GM18861 (cell line): ENCODE measurements at regions not wholly inside any gene's neighbourhood (a gene's known extent, or its start where the extent isn't known, plus 50 kb on each side); places are given as distances from the start of the nearest gene placed in this dataset.
A peak's percentile ranks its signal among the peaks of the same experiment; 100 is the strongest.
"Not testable (repeated sequence)": the region's sequence is repeated elsewhere in the genome, so short reads cannot be mapped to it uniquely, and the experiment has no call there.

Source experiments
- ATAC-seq: cut with Tn5 transposase; IDR thresholded peaks from one replicate; pipeline ENCODE4 v1.9.1; 2021; ENCODE audit not compliant: unreplicated experiment

DNA sequence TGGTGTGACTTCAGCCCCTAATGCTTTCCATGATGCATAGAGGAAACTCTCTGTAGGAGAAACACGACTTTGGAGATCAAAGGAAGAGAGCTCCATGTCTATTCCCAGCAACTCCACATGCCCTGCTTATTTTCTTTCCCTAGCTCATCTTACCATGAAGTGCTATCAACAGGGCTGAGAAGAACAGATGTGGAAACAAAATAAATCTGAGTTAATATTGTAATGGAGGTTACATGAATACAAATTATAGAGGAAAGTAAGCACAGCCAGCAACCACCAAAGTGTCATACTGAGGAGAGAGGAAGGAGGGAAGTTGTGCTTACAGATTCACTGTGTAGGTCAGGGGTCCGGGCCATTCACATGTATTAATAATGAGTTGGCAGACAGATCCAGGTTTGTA is 157.5 kb downstream of the RFPL4B start:
- no peak for ATAC-seq

- ATAC-seq: no peak
Observed at GRCh38 chr6:112511441-112511840, 164.3 kb downstream of the RFPL4B start.

- no peak for ATAC-seq
Observed at GRCh38 chr6:112513175-112513574, 166.0 kb downstream of the RFPL4B start.

DNA sequence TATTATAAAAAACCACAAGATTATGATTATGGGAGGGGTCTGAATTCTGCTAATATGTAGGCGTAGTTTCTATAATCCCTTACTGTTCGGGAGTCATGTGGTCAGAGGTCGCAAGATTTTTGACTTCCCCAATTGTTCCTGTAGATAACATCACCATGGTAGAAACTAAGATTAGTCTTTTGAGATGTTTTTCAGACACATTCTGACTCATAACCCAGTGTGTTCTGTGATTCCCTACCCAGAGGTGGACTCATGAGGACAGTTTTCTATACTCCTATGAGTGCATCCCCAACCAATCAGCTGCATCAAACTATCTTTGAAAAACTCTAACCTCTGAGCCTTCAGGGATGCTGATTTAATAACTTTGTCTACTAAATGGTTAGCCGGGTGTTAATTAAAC is 175.5 kb downstream of the RFPL4B start:
- ATAC-seq: peak; percentile 51

DNA sequence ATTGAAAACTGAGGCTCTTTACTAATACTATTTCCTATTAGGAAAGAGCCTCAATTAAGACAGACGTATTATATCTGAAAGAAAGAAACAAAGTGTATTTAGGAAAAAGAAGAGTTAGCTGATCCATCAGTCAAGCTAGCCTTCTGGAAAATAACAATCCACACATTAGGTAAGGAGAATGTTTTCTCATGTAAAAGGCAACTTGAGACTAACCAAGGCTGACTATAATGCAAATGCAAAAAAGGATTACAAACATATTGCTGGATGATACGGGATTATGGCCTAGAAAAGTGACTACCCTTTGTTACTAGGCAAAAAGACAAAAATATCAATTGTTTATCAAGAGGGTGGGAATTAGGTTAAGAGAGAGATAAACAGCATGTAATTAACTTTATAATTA is 176.9 kb downstream of the RFPL4B start:
- ATAC-seq: no peak

DNA sequence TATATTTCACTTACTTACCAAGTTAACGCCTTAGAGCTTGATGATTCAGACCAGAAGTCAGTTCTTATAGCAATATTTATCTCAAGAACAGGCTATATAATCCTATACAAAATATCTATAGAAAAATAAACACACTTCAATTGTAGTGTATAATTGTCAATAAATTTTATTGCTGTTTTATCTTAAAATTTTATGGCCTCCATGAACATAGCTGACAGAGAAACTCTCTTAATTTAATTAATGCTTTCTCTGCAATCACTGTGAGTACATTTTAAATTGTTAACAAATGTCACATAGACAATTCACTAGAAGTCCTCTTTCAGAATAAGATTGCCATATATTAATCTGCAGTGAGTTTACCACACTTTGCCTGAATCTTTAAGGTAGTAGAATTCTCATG is 178.6 kb downstream of the RFPL4B start:
- no peak for ATAC-seq

DNA sequence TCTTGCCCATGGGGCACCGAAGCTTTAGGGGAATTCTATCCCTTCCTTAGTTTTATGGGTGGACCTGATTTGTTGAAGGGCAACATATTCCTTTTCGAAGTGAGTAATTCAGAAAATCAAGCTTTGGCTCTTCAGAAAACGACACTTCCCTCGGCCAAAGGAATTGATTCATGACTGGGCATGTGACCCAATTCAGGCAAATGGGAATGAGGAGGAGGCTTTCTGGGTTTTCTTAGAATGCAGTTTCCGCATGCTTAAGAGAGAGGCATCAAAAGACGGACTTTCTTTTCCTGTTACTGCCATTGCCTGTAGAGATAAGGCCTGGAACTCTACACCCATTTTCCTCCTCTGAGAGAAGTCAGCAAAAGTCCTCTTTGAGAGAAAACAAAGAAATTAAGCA is 179.5 kb downstream of the RFPL4B start:
- ATAC-seq: no peak

GRCh38 chr6:112528306-112528705 is 181.2 kb downstream of the RFPL4B start:
- not testable (repeated sequence) for ATAC-seq

- ATAC-seq: no peak
Observed at GRCh38 chr6:112535816-112536215, 188.7 kb downstream of the RFPL4B start.

GRCh38 chr6:112539355-112539754 is 192.2 kb downstream of the RFPL4B start:
- no peak for ATAC-seq

DNA sequence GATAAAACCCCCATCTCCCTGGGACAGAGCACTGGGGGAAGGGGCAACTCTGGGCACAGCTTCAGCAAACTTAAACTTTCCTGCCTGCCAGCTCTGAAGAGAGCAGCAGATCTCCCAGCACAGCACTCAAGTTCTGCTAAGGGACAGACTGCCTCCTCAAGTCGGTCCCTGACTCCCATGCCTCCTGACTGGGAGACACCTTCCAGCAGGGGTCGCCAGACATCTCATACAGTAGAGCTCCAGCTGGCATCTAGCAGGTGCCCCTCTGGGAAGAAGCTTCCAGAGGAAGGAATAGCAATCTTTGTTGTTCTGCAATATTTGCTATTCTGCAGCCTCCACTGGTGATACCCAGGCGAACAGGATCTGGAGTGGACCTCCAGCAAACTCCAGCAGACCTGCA is 194.7 kb downstream of the RFPL4B start:
- not testable (repeated sequence) for ATAC-seq

DNA sequence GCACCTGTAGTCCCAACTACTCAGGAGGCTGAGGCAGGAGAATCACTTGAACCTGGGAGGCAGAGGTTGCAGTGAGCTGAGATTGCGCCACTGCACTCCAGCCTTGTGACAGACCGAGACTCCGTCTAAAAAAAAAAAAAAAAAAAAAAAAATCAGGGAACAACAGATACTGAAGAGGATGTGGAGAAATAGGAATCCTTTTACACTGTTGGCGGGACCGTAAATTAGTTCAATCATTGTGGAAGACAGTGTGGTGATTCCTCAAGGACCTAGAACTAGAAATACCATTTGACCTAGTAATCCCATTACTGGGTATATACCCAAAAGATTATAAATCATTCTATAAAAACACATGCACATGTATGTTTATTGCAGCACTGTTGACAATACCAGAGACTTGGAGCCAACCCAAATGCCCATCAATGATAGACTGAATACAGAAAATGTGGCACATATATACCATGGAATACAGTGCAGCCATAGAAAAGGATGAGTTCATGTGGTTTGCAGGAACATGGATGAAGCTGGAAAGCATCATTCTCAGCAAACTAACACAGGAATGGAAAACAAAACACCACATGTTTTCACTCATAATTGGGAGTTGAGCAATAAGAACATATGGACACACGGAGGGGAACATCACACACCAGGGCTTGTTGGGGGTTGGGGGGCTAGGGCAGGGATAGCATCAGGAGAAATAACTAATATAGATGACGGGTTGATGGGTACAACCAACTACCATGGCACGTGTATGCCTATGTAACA is 200.4 kb downstream of the RFPL4B start:
- ATAC-seq: not testable (repeated sequence)

DNA sequence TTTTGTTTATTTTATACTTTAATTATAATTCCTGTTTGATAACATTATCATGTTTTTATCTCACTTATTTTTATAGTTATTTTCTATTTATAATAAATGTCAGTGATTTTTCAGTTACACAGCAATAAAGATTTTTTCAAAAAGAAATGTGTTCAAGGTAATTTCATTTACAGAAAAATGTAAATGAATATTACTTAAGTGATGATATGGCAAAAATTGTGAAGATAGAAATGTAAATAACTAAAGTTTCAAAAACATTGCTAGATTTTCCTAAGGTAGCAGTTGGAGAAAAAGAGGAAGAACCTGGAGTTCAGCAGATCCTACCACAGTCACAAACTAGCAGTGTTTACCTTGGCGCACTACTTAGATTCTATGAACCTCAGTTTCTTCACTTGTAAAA is 202.6 kb downstream of the RFPL4B start:
- ATAC-seq: no peak

- ATAC-seq: no peak
Observed at GRCh38 chr6:112557435-112557834, 210.3 kb downstream of the RFPL4B start.

DNA sequence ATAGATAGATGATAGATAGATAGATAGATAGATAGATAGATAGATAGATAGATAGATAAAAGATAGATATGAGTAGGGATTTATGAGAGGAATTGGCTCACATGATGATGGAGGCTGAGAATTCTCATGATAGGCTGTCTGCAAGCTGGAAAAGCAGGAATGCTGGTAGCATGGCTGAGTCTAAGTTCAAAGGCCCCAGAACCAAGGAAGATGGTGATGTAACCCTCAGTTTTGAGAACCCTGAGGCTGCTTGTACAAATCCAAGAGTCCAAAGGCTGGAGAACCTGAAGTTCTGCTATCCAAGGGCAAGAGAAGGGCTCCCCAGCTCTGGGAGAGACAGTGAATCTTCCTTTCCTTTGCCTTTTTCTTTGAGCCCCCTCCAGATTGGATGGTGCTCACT is 210.8 kb downstream of the RFPL4B start:
- no peak for ATAC-seq

DNA sequence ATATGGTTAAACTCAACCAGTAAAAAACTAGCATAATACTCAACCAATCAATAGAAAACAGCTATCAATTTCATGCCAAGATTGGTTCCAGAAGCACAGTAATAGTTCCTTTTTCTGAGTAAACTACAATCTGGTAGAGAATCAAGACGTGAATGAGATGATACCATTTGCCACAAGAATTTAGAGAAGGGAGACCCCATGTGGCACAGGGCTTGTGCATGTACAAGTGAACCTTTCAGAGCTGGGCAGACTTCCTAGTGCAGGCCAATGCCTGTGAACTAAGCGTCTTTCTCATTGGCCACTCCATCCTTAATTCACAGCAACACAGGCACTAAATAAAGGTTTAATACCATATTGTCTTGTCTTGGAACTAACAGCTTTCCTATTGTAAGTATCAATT is 213.5 kb downstream of the RFPL4B start:
- no peak for ATAC-seq

- ATAC-seq: no peak
Observed at GRCh38 chr6:112562301-112563231, 215.4 kb downstream of the RFPL4B start.

- ATAC-seq: no peak
Observed at GRCh38 chr6:112563368-112563767, 216.2 kb downstream of the RFPL4B start.

GRCh38 chr6:112568066-112568465 is 220.9 kb downstream of the RFPL4B start:
- no peak for ATAC-seq

DNA sequence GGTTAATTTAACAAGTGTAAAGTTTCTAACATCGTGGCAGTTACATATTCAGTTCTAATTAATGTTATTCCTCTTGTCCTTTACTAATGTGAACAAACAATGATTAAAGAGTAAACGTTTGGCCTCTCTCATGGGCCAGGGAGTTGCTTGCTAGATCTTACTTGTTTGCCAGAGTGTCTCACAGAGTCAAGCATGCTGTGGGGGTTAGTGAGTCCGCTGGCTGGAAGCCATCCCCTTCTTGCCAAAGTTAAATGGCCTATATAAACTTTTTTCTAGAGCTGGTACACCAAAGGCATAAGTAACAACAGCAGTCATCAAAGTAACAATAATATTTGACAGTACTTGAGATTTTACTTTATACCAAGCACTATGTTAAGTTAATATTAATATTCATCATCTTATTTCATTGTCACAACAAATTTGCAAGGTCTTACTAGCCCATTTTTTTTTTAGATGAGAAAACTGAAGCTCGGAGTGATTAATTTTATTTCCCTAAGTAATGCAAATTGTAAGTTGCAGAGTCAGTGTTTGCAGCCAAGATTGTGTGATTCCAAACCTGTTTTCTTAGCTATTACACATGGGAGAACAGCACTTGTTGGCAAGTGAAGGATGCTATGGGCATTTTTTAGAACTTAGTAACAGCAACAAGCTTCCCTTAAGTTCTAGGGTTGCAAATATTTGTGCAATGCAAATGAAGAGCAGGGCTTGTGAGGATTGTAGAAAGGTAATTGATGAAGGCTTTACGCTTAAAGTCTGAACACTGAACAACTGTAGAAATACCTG is 224.5 kb downstream of the RFPL4B start:
- no peak for ATAC-seq

GRCh38 chr6:112574190-112574589 is 227.1 kb downstream of the RFPL4B start:
- ATAC-seq: no peak
